Endothelial cell of umbilical vein (primary cell): ENCODE measurements at regions not wholly inside any gene's neighbourhood (a gene's known extent, or its start where the extent isn't known, plus 50 kb on each side); places are given as distances from the start of the nearest gene placed in this dataset.

ENCODE experiments used
- BruUV-seq: library from RNA; stranded (reverse); fragments of 400-500 nt; replicated peaks from 2 replicates; lab custom pipeline; 2021; lab: Mats Ljungman, UMichigan
- CTCF ChIA-PET: fragments of 300-600, 350-600 bp; sonication (Branson Sonifier 250); formaldehyde crosslinking; loops from one replicate; lab custom pipeline; 2021; ENCODE audit warnings: antibody characterized with exemption, inconsistent platforms; lab: Charles Lee
- POLR2A ChIA-PET: fragments of 300-600, 350-600 bp; sonication (Branson Sonifier 250); formaldehyde crosslinking; loops from one replicate; lab custom pipeline; 2021; ENCODE audit warnings: antibody characterized with exemption, inconsistent platforms; lab: Charles Lee
- DNase-seq: peaks from one replicate; pipeline ENCODE4 v3.0.0-alpha.2; 2011; ENCODE audit warnings: low read depth, low spot score
- FAIRE-seq: peaks from 2 replicates; lab custom pipeline; 2011; peaks lifted over from hg19 to GRCh38; lab: Jason Lieb, UNC
- H2AFZ ChIP-seq: 2 replicates; pipeline ENCODE4 v1.6.0; 2012; ENCODE audit warnings: low read depth, low read length, control low read depth, inconsistent platforms
- H3K27ac ChIP-seq: 2 replicates; pipeline ENCODE4 v1.5.1; 2011; ENCODE audit warnings: low read depth, mild to moderate bottlenecking, control low read depth, low read length, moderate library complexity; ENCODE audit not compliant: insufficient read depth
- H3K27me3 ChIP-seq, 2 experiments: 2 replicates each; pipeline versions ENCODE4 v1.6.0 to v1.6.1; 2011; ENCODE audit warnings: low read length in 2 of 2, mixed read lengths in 1 of 2; ENCODE audit not compliant: control insufficient read depth in 2 of 2, insufficient read depth in 2 of 2
- H3K36me3 ChIP-seq, 2 experiments: 2 replicates in 1 of 2; 3 replicates in 1 of 2; pipeline ENCODE4 v1.5.1; 2011; ENCODE audit warnings: low read length in 2 of 2, mild to moderate bottlenecking in 1 of 2, moderate library complexity in 1 of 2; ENCODE audit not compliant: control insufficient read depth in 2 of 2, insufficient read depth in 2 of 2; ENCODE audit errors: extremely low read depth in 1 of 2
- H3K4me1 ChIP-seq: 3 replicates; pipeline ENCODE4 v1.5.1; 2011; ENCODE audit warnings: mild to moderate bottlenecking, low read length; ENCODE audit not compliant: control insufficient read depth, insufficient read depth; ENCODE audit errors: extremely low read depth
- H3K4me2 ChIP-seq: 2 replicates; pipeline ENCODE4 v1.6.1; 2011; ENCODE audit warnings: low read length, control low read depth, mixed read lengths; ENCODE audit not compliant: insufficient read depth
- H3K4me3 ChIP-seq, 3 experiments: fragments of 200-600 bp in 1 of 3; sonication (generic), shearing (Covaris generic) in 1 of 3; replicated peaks in 1 of 3; 2 replicates each; pipeline ENCODE4 v1.5.1; 2011 to 2016; ENCODE audit warnings: control low read depth in 3 of 3, low read length in 3 of 3, mild to moderate bottlenecking in 2 of 3, inconsistent platforms in 1 of 3, low read depth in 1 of 3, moderate library complexity in 1 of 3; ENCODE audit not compliant: insufficient read depth in 1 of 3
- H3K79me2 ChIP-seq: 2 replicates; pipeline ENCODE4 v1.6.0; 2012; ENCODE audit warnings: low read length, inconsistent platforms; ENCODE audit not compliant: control insufficient read depth, insufficient read depth
- H3K9ac ChIP-seq: replicated peaks from 2 replicates; pipeline ENCODE3; 2011; ENCODE audit warnings: low read length, control low read depth; ENCODE audit not compliant: insufficient read depth; ENCODE audit errors: extremely low read depth
- H3K9me1 ChIP-seq: replicated peaks from 3 replicates; pipeline ENCODE4 v1.6.0; 2011; ENCODE audit warnings: mild to moderate bottlenecking, low read length; ENCODE audit not compliant: control insufficient read depth, insufficient read depth; ENCODE audit errors: extremely low read depth
- H3K9me3 ChIP-seq: replicated peaks from 2 replicates; pipeline ENCODE4 v1.5.1; 2012; ENCODE audit warnings: low read length, inconsistent platforms; ENCODE audit not compliant: control insufficient read depth, insufficient read depth
- H4K20me1 ChIP-seq: replicated peaks from 2 replicates; pipeline ENCODE3; 2011; ENCODE audit warnings: mild to moderate bottlenecking, low read length; ENCODE audit not compliant: control insufficient read depth, insufficient read depth; ENCODE audit errors: extremely low read depth
- CTCF ChIP-seq, 2 donors: IDR thresholded peaks; 1 replicate in 1 of 2; 2 replicates in 1 of 2; pipeline ENCODE4 v1.5.1; 2011; ENCODE audit warnings: low read length in 2 of 2, mild to moderate bottlenecking in 2 of 2, moderate library complexity in 2 of 2, control low read depth in 1 of 2, inconsistent platforms in 1 of 2, low read depth in 1 of 2; ENCODE audit not compliant: insufficient read depth in 1 of 2; ENCODE audit errors: extremely low read depth in 1 of 2
- EZH2 ChIP-seq: IDR thresholded peaks from 2 replicates; pipeline ENCODE4 v1.6.1; 2012; ENCODE audit warnings: borderline replicate concordance, low read depth, mild to moderate bottlenecking, moderate library complexity, low read length, inconsistent platforms; ENCODE audit not compliant: severe bottlenecking
- FOS ChIP-seq: IDR thresholded peaks from 2 replicates; pipeline ENCODE4 v1.6.1; 2011; ENCODE audit warnings: mild to moderate bottlenecking, low read length, moderate library complexity, borderline replicate concordance; ENCODE audit not compliant: insufficient read depth
- GATA2 ChIP-seq: IDR thresholded peaks from 2 replicates; pipeline ENCODE4 v1.7.0; 2011; ENCODE audit warnings: low read depth, mild to moderate bottlenecking, moderate library complexity, mixed read lengths, low read length; ENCODE audit not compliant: insufficient read length, insufficient read depth
- JUN ChIP-seq: IDR thresholded peaks from 2 replicates; pipeline ENCODE4 v1.6.1; 2011; ENCODE audit warnings: borderline replicate concordance, low read depth; ENCODE audit not compliant: insufficient read length, insufficient read depth
- MAX ChIP-seq: IDR thresholded peaks from 2 replicates; pipeline ENCODE4 v1.6.1; 2011; ENCODE audit not compliant: insufficient read depth, insufficient read length
- MYC ChIP-seq: IDR thresholded peaks from one replicate; pipeline ENCODE4 v1.6.1; 2011; ENCODE audit warnings: mild to moderate bottlenecking, low read depth, low read length
- POLR2A ChIP-seq: IDR thresholded peaks from 2 replicates; pipeline ENCODE4 v1.6.1; 2012; ENCODE audit warnings: low read depth, mild to moderate bottlenecking, control low read depth, low read length
- POLR2AphosphoS5 ChIP-seq: IDR thresholded peaks from 2 replicates; pipeline ENCODE4 v1.6.1; 2012; ENCODE audit warnings: low read depth, mild to moderate bottlenecking, control low read depth, low read length, moderate library complexity; ENCODE audit not compliant: insufficient read depth
- dilution Hi-C: fragments of 300-500 bp; cut with MboI; formaldehyde crosslinking; loops from one replicate; pipeline ENCODE4 v1.15.0; 2019; ENCODE audit warnings: low sequenced_read_pairs; ENCODE audit not compliant: extremely low pct_ligation_motif_present
- intact Hi-C: fragments of 100-400 bp; cut with micrococcal nuclease; formaldehyde crosslinking; loops from one replicate; pipeline ENCODE4 v1.10.0; 2022

- intact Hi-C loops: no loop called here
- no TSS peak for BruUV-seq
- Histone ChIP-seq H3K36me3 (no peaks in the 10 kb centered on the region), H3K9ac (no peak overlapping the region), H3K27ac (no peak overlapping the region), H3K4me1 (no peaks in the 10 kb centered on the region), H4K20me1 (no peaks in the 10 kb centered on the region), H3K4me2 (no peak overlapping the region), H3K9me3 (no peaks in the 10 kb centered on the region), H3K9me1 (no peaks in the 10 kb centered on the region), H2AFZ (no peak overlapping the region), H3K79me2 (no peaks in the 10 kb centered on the region), H3K4me3 (no peak overlapping the region), H3K27me3 (no peaks in the 10 kb centered on the region)
- ChIA-PET CTCF (no interaction called here), POLR2A (no interaction called here)
- dilution Hi-C loops: no loop called here
- DNase-seq (no peak), FAIRE-seq (no peak)
- no peak for TF ChIP-seq EZH2
- no peak for TF ChIP-seq JUN
- no peak for TF ChIP-seq POLR2A
- no peak for TF ChIP-seq MAX
- TF ChIP-seq MYC: no peak
- TF ChIP-seq FOS: no peak
- TF ChIP-seq POLR2AphosphoS5: no peak
- no peak for TF ChIP-seq GATA2
- no peak for TF ChIP-seq CTCF (IDR thresholded peaks at IDR 0.05; ENCODE audit: extremely low read depth in 1 of 2, insufficient read depth in 1 of 2, low read depth in 1 of 2, low read length in 2 of 2)
Observed at GRCh38 chr5:54603372-54603771, 85.8 kb downstream of the SNX18 start.
